DOHH2 (cell line): ENCODE measurements at regions not wholly inside any gene's neighbourhood (a gene's known extent, or its start where the extent isn't known, plus 50 kb on each side); places are given as distances from the start of the nearest gene placed in this dataset.

ENCODE experiments used
- CTCF ChIP-seq: fragments of 200-600 bp; sonication (generic); IDR thresholded peaks from one replicate; pipeline ENCODE4 v1.5.1; 2014; ENCODE audit warnings: antibody characterized with exemption, mild to moderate bottlenecking, low read depth, low read length; ENCODE audit not compliant: poor library complexity, severe bottlenecking
- EZH2phosphoT487 ChIP-seq: fragments of 200-600 bp; sonication (generic); IDR thresholded peaks from 2 replicates; pipeline ENCODE4 v1.6.1; 2017; ENCODE audit warnings: borderline replicate concordance, mild to moderate bottlenecking, antibody characterized with exemption, low read length, moderate library complexity, mixed read lengths

GRCh38 chr1:81174811-81175476 is 625.8 kb upstream of the ADGRL2 start:
- TF ChIP-seq CTCF: no peak
- TF ChIP-seq EZH2phosphoT487: no peak
